ENCODE measurements at regions not wholly inside any gene's neighbourhood (a gene's known extent, or its start where the extent isn't known, plus 50 kb on each side); places are given as distances from the start of the nearest gene placed in this dataset.

GRCh38 chr1:217181756-217182155 is 449.1 kb downstream of the GPATCH2 start:
- H3K79me1 ChIP-seq (ENCODE audit: low read depth, low read length) = no peaks in the 10 kb centered on the region
- no peak overlapping the region for H3K18ac ChIP-seq (ENCODE audit: low read length)
- H4K8ac ChIP-seq (ENCODE audit: low read depth, low read length) = no peak overlapping the region
- no peak overlapping the region for H2BK12ac ChIP-seq (ENCODE audit: low read length)
- DNase-seq (ENCODE audit: low spot score) = no peak
- no peak overlapping the region for H2BK15ac ChIP-seq (ENCODE audit: low read length)
- peaks cover 0 to 2% of the 10 kb centered on the region in 2 donors for H3K9me3 ChIP-seq (replicated peaks in 1 of 2; ENCODE audit: control insufficient read depth in 2 of 2, insufficient read depth in 1 of 2, low read depth in 1 of 2, low read length in 2 of 2)
- H3K4me3 ChIP-seq (ENCODE audit: low read length in 2 of 2) = no peak overlapping the region
- no peak overlapping the region for H3K4me2 ChIP-seq (ENCODE audit: insufficient read depth, low read length, poor library complexity, severe bottlenecking)
- no peak overlapping the region for H3K23ac ChIP-seq (ENCODE audit: low read depth, low read length, poor library complexity)
- no peak overlapping the region for H3K14ac ChIP-seq (ENCODE audit: low read length)
- no peak overlapping the region for H2BK5ac ChIP-seq (ENCODE audit: low read length)
- no peaks in the 10 kb centered on the region for H3K4me1 ChIP-seq (ENCODE audit: control insufficient read depth in 2 of 2, insufficient read depth in 1 of 2, low read depth in 1 of 2, low read length in 2 of 2)
- H2BK120ac ChIP-seq (ENCODE audit: low read depth, low read length) = no peak overlapping the region
- H3K27me3 ChIP-seq (ENCODE audit: control insufficient read depth in 3 of 3, insufficient read depth in 3 of 3, low read depth in 1 of 3, low read length in 3 of 3) = no peaks in the 10 kb centered on the region
- H3K9ac ChIP-seq (ENCODE audit: low read depth, low read length, poor library complexity) = no peak overlapping the region
- no peak overlapping the region for H3K27ac ChIP-seq (replicated peaks; ENCODE audit: low read length)
- no peak overlapping the region for H2AK5ac ChIP-seq (ENCODE audit: low read depth, low read length)
- no peak overlapping the region for H2AFZ ChIP-seq (ENCODE audit: low read length)
- H4K91ac ChIP-seq (ENCODE audit: low read depth, low read length, poor library complexity) = no peak overlapping the region
- no peaks in the 10 kb centered on the region for H3K36me3 ChIP-seq (replicated peaks in 1 of 2; ENCODE audit: control insufficient read depth in 2 of 2, insufficient read depth in 2 of 2, low read length in 2 of 2)
- no peak overlapping the region for H3K4ac ChIP-seq (ENCODE audit: low read length)

- Histone ChIP-seq H2BK5ac (ENCODE audit: low read length) (no peak overlapping the region), H2AK5ac (ENCODE audit: low read depth, low read length) (no peak overlapping the region), H3K18ac (ENCODE audit: low read length) (no peak overlapping the region), H2BK12ac (ENCODE audit: low read length) (no peak overlapping the region), H3K27me3 (ENCODE audit: control insufficient read depth in 3 of 3, insufficient read depth in 3 of 3, low read depth in 1 of 3, low read length in 3 of 3) (no peaks in the 10 kb centered on the region), H3K27ac (replicated peaks; ENCODE audit: low read length) (no peak overlapping the region), H3K4me1 (ENCODE audit: control insufficient read depth in 2 of 2, insufficient read depth in 1 of 2, low read depth in 1 of 2, low read length in 2 of 2) (no peaks in the 10 kb centered on the region), H3K79me1 (ENCODE audit: low read depth, low read length) (no peaks in the 10 kb centered on the region), H4K91ac (ENCODE audit: low read depth, low read length, poor library complexity) (no peak overlapping the region), H3K23ac (ENCODE audit: low read depth, low read length, poor library complexity) (no peak overlapping the region), H3K4me2 (ENCODE audit: insufficient read depth, low read length, poor library complexity, severe bottlenecking) (no peak overlapping the region), H3K4me3 (ENCODE audit: low read length in 2 of 2) (no peak overlapping the region), H2BK120ac (ENCODE audit: low read depth, low read length) (no peak overlapping the region), H2BK15ac (ENCODE audit: low read length) (no peak overlapping the region), H3K9ac (ENCODE audit: low read depth, low read length, poor library complexity) (no peak overlapping the region), H2AFZ (ENCODE audit: low read length) (no peak overlapping the region), H3K4ac (ENCODE audit: low read length) (no peak overlapping the region), H3K36me3 (replicated peaks in 1 of 2; ENCODE audit: control insufficient read depth in 2 of 2, insufficient read depth in 2 of 2, low read length in 2 of 2) (no peaks in the 10 kb centered on the region), H3K9me3 (replicated peaks in 1 of 2; ENCODE audit: control insufficient read depth in 2 of 2, insufficient read depth in 1 of 2, low read depth in 1 of 2, low read length in 2 of 2) (no peaks in the 10 kb centered on the region), H3K14ac (ENCODE audit: low read length) (no peak overlapping the region), H4K8ac (ENCODE audit: low read depth, low read length) (no peak overlapping the region)
- no peak for DNase-seq (ENCODE audit: low spot score)
- WGBS, 2 donors (ENCODE audit: extremely low coverage in 2 of 2, insufficient read length in 2 of 2, insufficient replicate concordance in 1 of 2) = no CpG with 5 or more reads among the region's 3 CpGs
Measured at GRCh38 chr1:217181176-217181746, 449.6 kb downstream of the GPATCH2 start.

- H3K18ac ChIP-seq (ENCODE audit: low read length) = no peak overlapping the region
- H3K27me3 ChIP-seq (ENCODE audit: control insufficient read depth in 3 of 3, insufficient read depth in 3 of 3, low read depth in 1 of 3, low read length in 3 of 3) = no peaks in the 10 kb centered on the region
- no peak overlapping the region for H2BK5ac ChIP-seq (ENCODE audit: low read length)
- no peak overlapping the region for H3K9ac ChIP-seq (ENCODE audit: low read depth, low read length, poor library complexity)
- no peaks in the 10 kb centered on the region for H3K4me1 ChIP-seq (ENCODE audit: control insufficient read depth in 2 of 2, insufficient read depth in 1 of 2, low read depth in 1 of 2, low read length in 2 of 2)
- H3K9me3 ChIP-seq (replicated peaks in 1 of 2; ENCODE audit: control insufficient read depth in 2 of 2, insufficient read depth in 1 of 2, low read depth in 1 of 2, low read length in 2 of 2) = no peaks in the 10 kb centered on the region
- no peaks in the 10 kb centered on the region for H3K36me3 ChIP-seq (replicated peaks in 1 of 2; ENCODE audit: control insufficient read depth in 2 of 2, insufficient read depth in 2 of 2, low read length in 2 of 2)
- H2BK15ac ChIP-seq (ENCODE audit: low read length) = no peak overlapping the region
- no peak for DNase-seq (ENCODE audit: low spot score)
- no peak overlapping the region for H3K23ac ChIP-seq (ENCODE audit: low read depth, low read length, poor library complexity)
- no peak overlapping the region for H3K27ac ChIP-seq (replicated peaks; ENCODE audit: low read length)
- no peak overlapping the region for H4K91ac ChIP-seq (ENCODE audit: low read depth, low read length, poor library complexity)
- no peak overlapping the region for H2AK5ac ChIP-seq (ENCODE audit: low read depth, low read length)
- no peak overlapping the region for H2BK12ac ChIP-seq (ENCODE audit: low read length)
- no peak overlapping the region for H2BK120ac ChIP-seq (ENCODE audit: low read depth, low read length)
- H4K8ac ChIP-seq (ENCODE audit: low read depth, low read length) = no peak overlapping the region
- no peak overlapping the region for H2AFZ ChIP-seq (ENCODE audit: low read length)
- H3K79me1 ChIP-seq (ENCODE audit: low read depth, low read length) = no peaks in the 10 kb centered on the region
- H3K4me2 ChIP-seq (ENCODE audit: insufficient read depth, low read length, poor library complexity, severe bottlenecking) = no peak overlapping the region
- no peak overlapping the region for H3K14ac ChIP-seq (ENCODE audit: low read length)
- no peak overlapping the region for H3K4ac ChIP-seq (ENCODE audit: low read length)
- H3K4me3 ChIP-seq (ENCODE audit: low read length in 2 of 2) = no peak overlapping the region
- WGBS, 2 donors (ENCODE audit: extremely low coverage in 2 of 2, insufficient read length in 2 of 2, insufficient replicate concordance in 1 of 2) = no CpG with 5 or more reads among the region's 4 CpGs
Measured at GRCh38 chr1:217180443-217180842, 450.4 kb downstream of the GPATCH2 start.

- Histone ChIP-seq H4K8ac (ENCODE audit: low read depth, low read length) (no peak overlapping the region), H2AK5ac (ENCODE audit: low read depth, low read length) (no peak overlapping the region), H2BK12ac (ENCODE audit: low read length) (no peak overlapping the region), H3K4me3 (ENCODE audit: low read length in 2 of 2) (no peak overlapping the region), H4K91ac (ENCODE audit: low read depth, low read length, poor library complexity) (no peak overlapping the region), H2BK15ac (ENCODE audit: low read length) (no peak overlapping the region), H3K9me3 (replicated peaks in 1 of 2; ENCODE audit: control insufficient read depth in 2 of 2, insufficient read depth in 1 of 2, low read depth in 1 of 2, low read length in 2 of 2) (no peaks in the 10 kb centered on the region), H3K79me1 (ENCODE audit: low read depth, low read length) (no peaks in the 10 kb centered on the region), H2BK120ac (ENCODE audit: low read depth, low read length) (no peak overlapping the region), H3K27me3 (ENCODE audit: control insufficient read depth in 3 of 3, insufficient read depth in 3 of 3, low read depth in 1 of 3, low read length in 3 of 3) (peaks cover 0 to 4% (median 0%) of the 10 kb centered on the region in 3 experiments), H3K4me1 (ENCODE audit: control insufficient read depth in 2 of 2, insufficient read depth in 1 of 2, low read depth in 1 of 2, low read length in 2 of 2) (peaks cover 0 to 2% of the 10 kb centered on the region in 2 donors), H3K14ac (ENCODE audit: low read length) (no peak overlapping the region), H3K4ac (ENCODE audit: low read length) (no peak overlapping the region), H3K27ac (replicated peaks; ENCODE audit: low read length) (no peak overlapping the region), H3K4me2 (ENCODE audit: insufficient read depth, low read length, poor library complexity, severe bottlenecking) (no peak overlapping the region), H3K9ac (ENCODE audit: low read depth, low read length, poor library complexity) (no peak overlapping the region), H2BK5ac (ENCODE audit: low read length) (no peak overlapping the region), H3K23ac (ENCODE audit: low read depth, low read length, poor library complexity) (no peak overlapping the region), H2AFZ (ENCODE audit: low read length) (no peak overlapping the region), H3K36me3 (replicated peaks in 1 of 2; ENCODE audit: control insufficient read depth in 2 of 2, insufficient read depth in 2 of 2, low read length in 2 of 2) (no peaks in the 10 kb centered on the region), H3K18ac (ENCODE audit: low read length) (no peak overlapping the region)
- DNase-seq (ENCODE audit: low spot score) = no peak
- no CpG with 5 or more reads among the region's 4 CpGs for WGBS, 2 donors (ENCODE audit: extremely low coverage in 2 of 2, insufficient read length in 2 of 2, insufficient replicate concordance in 1 of 2)
Measured at GRCh38 chr1:217164403-217164802, 441.2 kb upstream of the ESRRG start.

Measured in neuronal stem cell (in vitro differentiated cells).